ENCODE measurements at regions not wholly inside any gene's neighbourhood (a gene's known extent, or its start where the extent isn't known, plus 50 kb on each side); places are given as distances from the start of the nearest gene placed in this dataset.

- Histone ChIP-seq H2AFZ (ENCODE audit: low read depth, low read length) (no peak overlapping the region), H4K20me1 (ENCODE audit: insufficient read depth, low read length) (no peaks in the 10 kb centered on the region), H3K4me2 (ENCODE audit: insufficient read depth, low read length) (no peak overlapping the region), H3K27ac (ENCODE audit: low read length) (no peak overlapping the region), H3K36me3 (ENCODE audit: insufficient read depth, low read length) (no peaks in the 10 kb centered on the region), H3K79me2 (ENCODE audit: insufficient read depth, low read length) (no peaks in the 10 kb centered on the region), H3K4me3 (ENCODE audit: low read depth in 1 of 2, low read length in 2 of 2) (no peak overlapping the region), H3K9ac (ENCODE audit: low read depth, low read length) (no peak overlapping the region), H3K4me1 (ENCODE audit: insufficient read depth, low read length) (no peaks in the 10 kb centered on the region), H3K9me3 (ENCODE audit: insufficient read depth, low read length, severe bottlenecking) (no peaks in the 10 kb centered on the region), H3K27me3 (ENCODE audit: insufficient read depth, low read length, poor library complexity) (no peaks in the 10 kb centered on the region)
- no peak for ATAC-seq (ENCODE audit: insufficient read depth, low read depth)
- DNase-seq, result no peak
- no peak for TF ChIP-seq CTCF (IDR thresholded peaks at IDR 0.05; ENCODE audit: borderline replicate concordance, extremely low read depth, low read length, poor library complexity, severe bottlenecking)
- no peak for TF ChIP-seq EZH2 (IDR thresholded peaks at IDR 0.05; ENCODE audit: borderline replicate concordance, low read depth, low read length, severe bottlenecking)
These were observed 118.9 kb upstream of the NT5C1B start for GRCh38 chr2:18708203-18708715.

- Histone ChIP-seq H3K4me2 (ENCODE audit: insufficient read depth, low read length) (no peak overlapping the region), H3K4me1 (ENCODE audit: insufficient read depth, low read length) (no peaks in the 10 kb centered on the region), H3K9ac (ENCODE audit: low read depth, low read length) (no peak overlapping the region), H3K27me3 (ENCODE audit: insufficient read depth, low read length, poor library complexity) (no peaks in the 10 kb centered on the region), H3K4me3 (ENCODE audit: low read depth in 1 of 2, low read length in 2 of 2) (no peak overlapping the region), H3K27ac (ENCODE audit: low read length) (no peak overlapping the region), H3K9me3 (ENCODE audit: insufficient read depth, low read length, severe bottlenecking) (no peaks in the 10 kb centered on the region), H3K79me2 (ENCODE audit: insufficient read depth, low read length) (no peaks in the 10 kb centered on the region), H3K36me3 (ENCODE audit: insufficient read depth, low read length) (no peaks in the 10 kb centered on the region), H4K20me1 (ENCODE audit: insufficient read depth, low read length) (no peaks in the 10 kb centered on the region), H2AFZ (ENCODE audit: low read depth, low read length) (no peak overlapping the region)
- DNase-seq (no peak), ATAC-seq (ENCODE audit: insufficient read depth, low read depth) (no peak)
- TF ChIP-seq CTCF (IDR thresholded peaks at IDR 0.05; ENCODE audit: borderline replicate concordance, extremely low read depth, low read length, poor library complexity, severe bottlenecking) (no peak), EZH2 (IDR thresholded peaks at IDR 0.05; ENCODE audit: borderline replicate concordance, low read depth, low read length, severe bottlenecking) (no peak)
These were observed 116.6 kb upstream of the NT5C1B start for GRCh38 chr2:18706001-18706400.

GRCh38 chr2:18704276-18704675, 114.9 kb upstream of the NT5C1B start:
- Histone ChIP-seq H3K27me3 (ENCODE audit: insufficient read depth, low read length, poor library complexity) (no peaks in the 10 kb centered on the region), H2AFZ (ENCODE audit: low read depth, low read length) (no peak overlapping the region), H3K9me3 (ENCODE audit: insufficient read depth, low read length, severe bottlenecking) (no peaks in the 10 kb centered on the region), H3K79me2 (ENCODE audit: insufficient read depth, low read length) (no peaks in the 10 kb centered on the region), H3K9ac (ENCODE audit: low read depth, low read length) (no peak overlapping the region), H3K4me3 (ENCODE audit: low read depth in 1 of 2, low read length in 2 of 2) (no peak overlapping the region), H3K27ac (ENCODE audit: low read length) (no peak overlapping the region), H4K20me1 (ENCODE audit: insufficient read depth, low read length) (no peaks in the 10 kb centered on the region), H3K4me2 (ENCODE audit: insufficient read depth, low read length) (no peak overlapping the region), H3K36me3 (ENCODE audit: insufficient read depth, low read length) (no peaks in the 10 kb centered on the region), H3K4me1 (ENCODE audit: insufficient read depth, low read length) (no peaks in the 10 kb centered on the region)
- no peak for TF ChIP-seq EZH2 (IDR thresholded peaks at IDR 0.05; ENCODE audit: borderline replicate concordance, low read depth, low read length, severe bottlenecking)
- TF ChIP-seq CTCF (IDR thresholded peaks at IDR 0.05; ENCODE audit: borderline replicate concordance, extremely low read depth, low read length, poor library complexity, severe bottlenecking), result no peak
- ATAC-seq (ENCODE audit: insufficient read depth, low read depth) (no peak), DNase-seq (no peak)

GRCh38 chr2:18703555-18703954, 114.2 kb upstream of the NT5C1B start:
- no peaks in the 10 kb centered on the region for H3K4me1 ChIP-seq (ENCODE audit: insufficient read depth, low read length)
- no peaks in the 10 kb centered on the region for H3K79me2 ChIP-seq (ENCODE audit: insufficient read depth, low read length)
- TF ChIP-seq EZH2 (IDR thresholded peaks at IDR 0.05; ENCODE audit: borderline replicate concordance, low read depth, low read length, severe bottlenecking) (no peak), CTCF (IDR thresholded peaks at IDR 0.05; ENCODE audit: borderline replicate concordance, extremely low read depth, low read length, poor library complexity, severe bottlenecking) (no peak)
- no peak overlapping the region for H3K27ac ChIP-seq (ENCODE audit: low read length)
- no peak overlapping the region for H3K9ac ChIP-seq (ENCODE audit: low read depth, low read length)
- H3K4me2 ChIP-seq (ENCODE audit: insufficient read depth, low read length), result no peak overlapping the region
- no peaks in the 10 kb centered on the region for H4K20me1 ChIP-seq (ENCODE audit: insufficient read depth, low read length)
- no peaks in the 10 kb centered on the region for H3K9me3 ChIP-seq (ENCODE audit: insufficient read depth, low read length, severe bottlenecking)
- H2AFZ ChIP-seq (ENCODE audit: low read depth, low read length), result no peak overlapping the region
- ATAC-seq (ENCODE audit: insufficient read depth, low read depth) (no peak), DNase-seq (no peak)
- no peak overlapping the region for H3K4me3 ChIP-seq (ENCODE audit: low read depth in 1 of 2, low read length in 2 of 2)
- H3K36me3 ChIP-seq (ENCODE audit: insufficient read depth, low read length), result no peaks in the 10 kb centered on the region
- H3K27me3 ChIP-seq (ENCODE audit: insufficient read depth, low read length, poor library complexity), result no peaks in the 10 kb centered on the region
